ENCODE measurements at regions not wholly inside any gene's neighbourhood (a gene's known extent, or its start where the extent isn't known, plus 50 kb on each side); places are given as distances from the start of the nearest gene placed in this dataset.

- DNase-seq, result no peak
Measured at GRCh38 chr17:56009795-56010651, 143.3 kb upstream of the ANKFN1 start.

GRCh38 chr17:56011406-56012131 is 141.7 kb upstream of the ANKFN1 start:
- DNase-seq, result no peak

- no peak for DNase-seq
Measured at GRCh38 chr17:56018211-56018610, 135.1 kb upstream of the ANKFN1 start.

GRCh38 chr17:56020369-56020768 is 132.9 kb upstream of the ANKFN1 start:
- DNase-seq, result no peak

GRCh38 chr17:56021681-56022190 is 131.5 kb upstream of the ANKFN1 start:
- no peak for DNase-seq

- no peak for DNase-seq
Measured at GRCh38 chr17:56023851-56024250, 129.4 kb upstream of the ANKFN1 start.

GRCh38 chr17:56026915-56027314 is 126.4 kb upstream of the ANKFN1 start:
- no peak for DNase-seq

- no peak for DNase-seq
Measured at GRCh38 chr17:56028837-56029236, 124.4 kb upstream of the ANKFN1 start.

GRCh38 chr17:56030009-56030624 is 123.2 kb upstream of the ANKFN1 start:
- no peak for DNase-seq

- DNase-seq, result no peak
Measured at GRCh38 chr17:56031636-56032035, 121.6 kb upstream of the ANKFN1 start.

GRCh38 chr17:56034197-56034635 is 119.1 kb upstream of the ANKFN1 start:
- no peak for DNase-seq

GRCh38 chr17:56038131-56038530 is 115.1 kb upstream of the ANKFN1 start:
- DNase-seq, result no peak

- no peak for DNase-seq
Measured at GRCh38 chr17:56045872-56046271, 107.4 kb upstream of the ANKFN1 start.

GRCh38 chr17:56047331-56047730 is 105.9 kb upstream of the ANKFN1 start:
- no peak for DNase-seq

- DNase-seq, result no peak
Measured at GRCh38 chr17:56057869-56058268, 95.4 kb upstream of the ANKFN1 start.

GRCh38 chr17:56064506-56064905 is 88.8 kb upstream of the ANKFN1 start:
- DNase-seq, result no peak

GRCh38 chr17:56074361-56074890 is 78.8 kb upstream of the ANKFN1 start:
- DNase-seq, result no peak

GRCh38 chr17:56076980-56077379 is 76.3 kb upstream of the ANKFN1 start:
- no peak for DNase-seq

- no peak for DNase-seq
Measured at GRCh38 chr17:56083475-56083874, 69.8 kb upstream of the ANKFN1 start.

- no peak for DNase-seq
Measured at GRCh38 chr17:56085576-56086267, 67.6 kb upstream of the ANKFN1 start.

- DNase-seq, result no peak
Measured at GRCh38 chr17:56087199-56087598, 66.1 kb upstream of the ANKFN1 start.

GRCh38 chr17:56096026-56096810 is 57.1 kb upstream of the ANKFN1 start:
- peak; percentile 47 for DNase-seq
